DMS53 treated with DMSO at 0.1 percent for 48 hours (cell line): ENCODE measurements at regions not wholly inside any gene's neighbourhood (a gene's known extent, or its start where the extent isn't known, plus 50 kb on each side); places are given as distances from the start of the nearest gene placed in this dataset.

Experiments used
- DNase-seq: peaks from one replicate; lab custom pipeline; 2025; ENCODE audit not compliant: unreplicated experiment; lab: John Stamatoyannopoulos, UW

DNA sequence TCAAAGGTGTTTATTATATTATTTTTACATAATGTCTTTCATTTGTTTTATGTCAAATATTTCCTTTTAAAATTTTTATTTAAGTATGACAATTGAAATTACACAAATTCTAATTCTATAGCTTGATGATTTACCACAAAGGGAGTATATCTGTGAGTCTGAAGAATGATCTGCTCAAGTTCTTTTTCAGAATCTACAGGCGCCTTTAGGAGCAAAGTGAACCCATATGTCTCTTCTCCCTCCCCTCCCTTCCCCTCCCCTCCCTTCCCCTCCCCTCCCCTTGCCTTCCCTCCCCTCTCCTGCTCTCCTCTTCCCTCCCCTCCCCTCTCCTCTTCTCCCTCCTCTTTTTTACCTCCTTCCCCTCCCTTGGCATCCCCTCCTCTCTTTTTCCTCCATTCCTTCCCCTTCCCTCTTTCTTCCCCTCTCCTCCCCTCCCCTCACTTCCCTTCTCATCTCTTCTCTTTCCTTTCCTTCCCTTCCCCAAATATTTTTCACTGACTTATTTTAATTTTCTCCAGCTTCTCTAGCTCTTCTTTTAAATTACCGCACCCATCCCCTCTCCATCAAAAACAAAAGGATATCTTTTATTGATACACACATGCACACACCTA, 495.3 kb upstream of the PIK3R1 start:
- no peak for DNase-seq

DNA sequence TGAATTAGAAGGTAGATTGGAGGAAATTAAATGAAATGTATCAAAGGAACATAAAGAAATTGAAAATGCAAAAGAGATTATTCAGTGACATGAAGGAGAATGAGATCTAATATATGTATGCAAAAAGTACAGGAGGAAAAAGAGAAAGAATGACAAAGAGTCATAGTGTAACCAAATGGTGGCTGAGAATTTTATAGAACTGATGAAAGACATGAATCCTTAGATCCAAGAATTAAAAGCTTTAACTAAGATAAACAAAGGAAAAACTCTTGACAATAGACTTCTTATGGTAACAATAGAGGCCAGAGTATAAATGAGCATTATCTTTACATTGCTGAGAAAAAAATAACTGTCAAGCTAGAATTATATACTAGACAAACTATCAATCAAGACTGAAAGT, 505.4 kb upstream of the CD180 start:
- no peak for DNase-seq

DNA sequence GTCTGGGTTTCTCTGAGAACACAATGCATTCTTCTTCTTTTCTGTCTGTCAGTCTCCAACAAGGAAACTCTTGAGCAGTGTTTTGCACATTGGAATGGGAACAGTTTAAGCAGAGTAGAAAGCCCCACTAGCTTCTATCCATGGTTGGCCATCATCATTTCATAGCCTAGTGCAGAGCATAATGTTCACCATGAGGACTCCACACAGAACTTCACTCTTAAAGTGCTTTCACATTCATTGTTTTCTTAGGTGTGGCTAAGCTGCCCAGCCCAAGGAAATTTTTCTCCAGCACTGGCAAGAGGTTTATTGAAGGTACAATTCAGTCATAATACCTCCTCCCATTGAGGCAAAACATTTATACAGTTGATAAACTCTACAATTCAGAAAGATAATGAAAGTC, 503.0 kb upstream of the CD180 start:
- no peak for DNase-seq

DNA sequence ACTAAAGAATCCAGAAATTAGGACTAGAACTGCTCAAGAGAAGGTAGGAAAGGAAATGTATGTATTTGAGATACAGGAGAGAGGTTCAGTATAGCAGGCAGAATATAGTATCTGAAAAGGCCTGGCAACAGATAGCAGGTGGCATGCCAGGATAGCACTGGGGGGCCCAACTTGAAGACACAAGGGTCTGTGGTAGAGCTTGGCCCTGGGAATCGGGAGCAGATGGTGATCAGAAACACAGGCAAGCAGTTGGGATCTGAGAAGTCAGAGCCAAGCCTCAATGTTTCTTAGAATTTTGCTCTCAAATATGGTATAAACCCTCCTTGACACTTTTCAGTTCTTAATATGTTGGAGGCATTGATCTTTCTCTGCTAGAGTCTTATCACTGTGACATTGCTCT, 499.8 kb upstream of the CD180 start:
- DNase-seq = no peak

DNA sequence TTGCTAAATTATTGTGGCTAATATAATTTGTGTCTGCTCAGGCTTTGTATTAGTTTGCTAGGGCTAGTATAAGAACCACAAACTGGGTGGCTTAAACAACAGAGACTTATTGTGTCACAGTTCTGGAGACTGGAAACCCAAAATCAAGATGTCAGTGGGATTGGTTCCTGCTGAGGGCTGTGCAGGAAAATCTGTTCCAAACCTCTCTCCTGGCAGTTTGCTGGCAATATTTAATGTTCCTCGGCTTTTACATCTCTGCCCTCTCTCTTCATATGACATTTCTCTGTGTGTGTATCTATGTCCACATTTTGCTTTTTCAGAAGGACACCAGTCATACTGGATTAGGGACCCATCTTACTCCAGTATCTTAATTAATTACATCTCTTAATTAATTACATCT, 498.8 kb upstream of the CD180 start:
- no peak for DNase-seq

DNA sequence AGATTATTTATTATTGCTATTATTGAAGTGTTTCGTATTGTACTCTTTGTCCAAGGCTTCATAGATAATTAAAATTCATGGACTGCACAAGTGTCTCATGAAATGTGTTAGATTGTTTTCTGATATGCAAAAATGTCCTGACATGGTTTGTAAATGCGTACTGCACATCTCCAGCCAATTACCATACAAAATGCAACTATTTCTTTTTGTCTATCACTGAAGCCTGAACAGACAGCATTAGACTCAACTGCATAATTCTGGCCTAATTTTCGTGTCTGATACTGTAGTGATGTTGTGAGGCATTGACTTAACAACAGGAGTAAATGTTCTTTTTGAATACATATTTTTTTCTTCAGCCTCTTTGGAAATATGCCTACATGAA, 498.2 kb upstream of the CD180 start:
- DNase-seq = no peak

DNA sequence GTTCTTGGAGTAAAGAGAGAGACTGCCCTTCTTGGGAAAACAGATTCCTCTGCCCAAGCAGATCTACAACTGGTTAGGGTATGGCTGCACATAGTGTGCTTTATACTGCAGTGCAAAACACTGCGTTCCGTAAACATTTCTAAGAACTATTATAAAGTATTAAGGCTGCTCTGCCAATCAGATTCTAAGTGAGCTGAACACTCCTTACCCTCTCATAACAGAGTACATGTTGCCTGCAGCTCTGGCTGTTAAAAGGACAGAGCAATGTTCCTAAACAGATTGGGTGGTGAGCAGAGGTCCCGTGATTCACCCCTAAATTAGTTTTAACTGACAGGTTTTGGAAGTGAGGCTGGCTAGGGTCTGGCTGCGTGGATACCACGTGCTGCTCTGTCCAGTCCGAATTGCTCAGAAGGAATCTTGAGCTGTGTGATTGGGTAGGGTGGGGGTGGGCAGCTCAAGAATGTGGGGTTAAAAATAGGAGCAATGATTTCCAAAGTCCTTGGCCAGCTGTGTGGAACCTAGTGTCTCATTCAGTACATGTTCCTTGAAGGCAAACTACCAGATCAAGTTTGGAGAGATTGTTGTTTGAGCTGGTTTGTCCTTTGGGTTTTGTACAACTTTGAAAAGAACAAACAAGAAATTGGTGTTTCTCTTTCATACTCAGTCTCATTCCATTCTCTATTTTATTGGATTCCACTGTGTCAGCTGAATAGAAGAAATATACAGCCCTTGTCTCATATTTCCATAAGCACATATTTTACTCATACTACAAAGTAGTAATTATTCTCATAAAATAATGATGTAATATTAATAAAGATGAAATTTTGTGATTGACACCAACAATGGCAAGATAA, 497.6 kb upstream of the CD180 start:
- DNase-seq = no peak

DNA sequence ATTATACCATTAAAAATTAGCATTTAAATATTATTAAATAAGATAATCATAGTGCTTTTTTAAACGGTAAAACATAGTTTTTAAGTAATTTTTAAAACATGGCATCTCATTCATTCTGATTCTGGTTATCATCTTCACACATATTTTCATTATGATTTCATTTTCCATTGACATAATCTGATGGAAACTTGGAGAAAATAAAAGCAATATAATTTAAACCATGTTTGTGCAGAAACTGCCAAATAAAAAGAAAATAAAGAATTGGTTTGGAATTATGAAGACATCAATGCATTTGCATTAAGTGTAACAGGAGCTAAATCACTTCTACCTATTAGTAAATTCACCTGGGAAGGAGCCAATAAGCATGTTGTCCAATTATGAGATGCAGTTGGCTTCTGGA, 490.1 kb upstream of the CD180 start:
- DNase-seq = no peak

DNA sequence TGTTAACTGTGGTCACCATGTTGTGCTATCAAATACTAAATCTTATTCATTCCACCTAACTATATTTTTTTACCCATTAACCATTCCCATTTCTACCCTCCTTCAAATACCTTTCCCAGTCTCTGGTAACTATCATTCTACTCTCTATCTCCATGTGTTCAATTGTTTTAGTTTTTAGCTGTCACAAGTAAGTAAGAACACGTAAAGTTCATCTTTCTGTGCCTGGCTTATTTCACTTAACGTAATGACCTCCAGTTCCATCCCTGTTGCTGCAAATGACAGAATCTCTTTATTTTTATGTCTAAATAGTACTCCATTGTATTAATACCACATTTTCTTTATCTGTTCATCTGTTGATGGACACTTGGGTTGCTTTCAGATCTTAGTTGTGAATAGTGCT, 485.1 kb upstream of the CD180 start:
- DNase-seq = no peak

DNA sequence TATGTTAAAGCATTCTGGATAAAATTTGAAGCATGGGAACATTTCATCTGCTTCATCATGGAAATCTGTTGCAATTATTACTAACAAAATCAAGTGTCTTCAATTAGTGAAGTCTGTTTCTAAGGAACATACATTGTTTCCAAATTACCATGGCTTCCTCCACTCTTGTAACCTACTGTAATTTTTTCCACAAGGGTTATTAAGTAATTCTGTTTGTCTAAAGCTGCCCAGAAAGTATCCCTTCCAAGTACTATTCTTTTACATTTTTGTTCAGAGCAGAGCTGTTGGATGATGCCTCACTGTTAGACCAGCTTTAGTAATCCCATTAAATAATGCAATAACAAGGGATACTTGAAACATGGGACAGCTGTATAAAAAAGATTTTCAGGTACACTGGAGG, 483.5 kb upstream of the CD180 start:
- no peak for DNase-seq

DNA sequence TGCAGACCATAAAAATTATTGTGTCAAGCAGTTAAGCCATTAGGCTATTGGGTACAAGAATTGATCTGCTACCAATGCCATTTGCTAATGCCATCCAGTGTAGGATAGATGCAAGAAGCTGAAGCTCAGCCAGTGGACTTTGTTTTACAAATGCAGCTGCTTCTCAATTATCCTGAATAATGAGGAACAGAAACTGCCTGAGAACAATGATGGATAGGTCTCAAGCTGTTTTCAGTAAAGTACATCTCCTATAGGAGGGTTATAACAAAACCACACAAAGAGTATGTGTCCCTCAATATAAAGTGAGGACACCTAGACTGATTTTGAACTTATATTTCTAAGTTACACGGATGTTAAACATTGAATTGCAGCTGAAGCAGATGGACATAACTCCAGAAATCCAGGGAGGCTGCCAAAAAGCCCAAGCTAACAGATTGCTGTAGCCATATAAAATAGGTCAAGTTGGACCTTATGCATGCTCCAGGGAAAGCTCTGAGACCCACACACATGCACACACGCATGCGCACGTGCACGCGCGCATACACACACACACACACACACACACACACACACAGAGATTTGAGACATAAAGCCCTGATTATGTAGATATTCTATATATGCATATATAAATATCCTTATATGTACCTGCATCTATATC, 482.7 kb upstream of the CD180 start:
- no peak for DNase-seq

DNA sequence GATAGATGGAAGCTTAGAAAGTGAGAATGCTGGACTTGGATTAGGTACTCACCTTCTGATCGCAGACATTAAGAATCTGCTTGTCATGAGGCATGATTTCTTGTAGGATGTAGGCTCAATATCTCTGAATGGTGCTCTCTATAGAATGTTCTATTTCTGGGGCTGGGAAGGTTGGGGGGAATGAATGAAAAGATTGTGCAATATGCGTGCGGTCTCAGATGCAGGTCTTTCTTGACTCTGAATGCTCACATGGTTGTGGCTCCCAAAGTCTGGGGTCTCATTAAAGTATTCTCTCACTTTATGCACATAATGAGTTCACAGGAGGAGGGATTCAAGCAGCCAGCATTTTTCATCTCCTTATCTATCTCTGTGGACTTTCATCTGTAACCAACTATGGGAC, 482.0 kb upstream of the CD180 start:
- DNase-seq = no peak

DNA sequence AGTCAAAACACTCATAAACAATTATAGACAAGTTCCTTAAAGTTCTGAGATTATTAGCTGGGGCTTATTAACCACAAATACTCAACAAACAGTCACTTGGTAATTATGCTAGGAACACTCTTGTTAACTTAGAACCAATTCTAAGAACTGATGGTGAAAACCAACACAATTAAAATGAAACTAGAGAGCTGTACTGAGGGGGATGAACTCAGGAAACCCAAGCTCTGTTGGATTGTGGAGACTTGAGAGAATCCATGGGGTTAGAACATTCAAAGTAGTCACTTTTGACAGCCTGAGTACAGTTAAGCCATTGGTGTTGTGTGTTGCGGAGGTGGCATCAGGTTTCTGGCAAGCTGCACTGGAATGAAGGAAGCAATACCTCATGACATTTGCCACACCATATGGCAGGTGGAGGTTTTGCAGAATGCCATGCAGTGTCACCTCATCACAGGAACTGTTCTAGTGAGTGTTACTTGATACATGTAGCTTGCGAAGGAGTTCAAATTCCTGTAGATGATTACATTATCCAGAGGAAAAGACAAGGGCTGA, 480.9 kb upstream of the CD180 start:
- no peak for DNase-seq

DNA sequence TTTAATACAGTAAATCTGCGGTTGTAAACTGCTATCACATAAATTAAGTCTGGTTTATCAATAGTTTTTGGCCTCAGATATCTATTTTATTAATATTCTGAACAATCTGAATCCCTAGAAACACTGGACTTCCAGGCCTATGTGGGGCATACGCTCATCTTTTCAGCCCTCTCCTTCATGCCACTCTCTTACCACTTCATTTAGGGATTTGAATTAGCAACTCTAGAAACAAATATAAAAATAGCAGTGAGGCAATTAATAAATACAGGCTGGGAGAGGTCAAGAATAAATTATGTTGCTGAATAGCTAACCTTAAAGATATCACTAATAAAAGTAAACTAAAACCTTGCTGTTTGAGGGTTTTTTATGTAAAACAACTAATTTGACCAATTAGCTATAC, 480.3 kb upstream of the CD180 start:
- DNase-seq = no peak

DNA sequence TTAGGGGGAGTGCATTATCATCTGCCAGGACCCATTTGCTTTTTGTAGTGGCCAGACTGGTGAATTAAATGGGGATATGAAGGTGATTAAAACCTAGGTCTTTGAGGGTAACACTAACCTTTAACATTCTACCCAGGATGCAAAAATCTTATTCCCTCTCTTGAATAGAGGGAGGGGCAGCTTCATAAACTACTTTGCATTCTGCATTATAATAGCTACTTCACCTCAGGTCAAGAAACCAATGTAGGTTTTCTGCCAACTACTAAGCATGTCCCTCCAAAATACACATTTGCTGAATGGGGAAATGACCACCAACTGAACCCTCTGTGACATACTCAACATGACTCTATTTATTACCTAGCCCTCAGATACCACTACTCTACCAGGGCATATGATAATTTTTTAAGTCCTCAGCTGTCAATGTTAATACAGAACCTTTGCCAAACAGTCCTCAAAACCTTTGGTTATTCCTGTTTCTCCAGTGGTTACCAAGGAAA, 477.6 kb upstream of the CD180 start:
- DNase-seq = no peak

DNA sequence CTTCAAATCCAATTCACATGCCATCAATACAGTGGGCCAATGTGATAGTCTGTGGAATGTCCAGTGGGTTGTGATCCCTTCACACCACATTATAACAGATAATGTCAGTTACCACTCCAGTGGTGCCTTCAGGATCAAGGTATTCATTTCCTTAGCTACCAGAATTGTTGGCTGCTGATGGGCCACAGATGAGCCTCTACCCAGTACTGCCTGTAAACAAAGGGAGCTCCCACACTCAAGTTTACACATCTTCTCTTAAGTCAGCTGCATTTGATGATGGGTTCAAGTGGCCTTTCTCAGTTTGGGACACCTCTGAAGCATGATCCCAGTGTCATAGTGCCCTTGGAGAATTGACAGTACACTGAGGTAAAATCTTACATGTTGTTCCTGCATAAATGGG, 477.0 kb upstream of the CD180 start:
- DNase-seq = no peak

DNA sequence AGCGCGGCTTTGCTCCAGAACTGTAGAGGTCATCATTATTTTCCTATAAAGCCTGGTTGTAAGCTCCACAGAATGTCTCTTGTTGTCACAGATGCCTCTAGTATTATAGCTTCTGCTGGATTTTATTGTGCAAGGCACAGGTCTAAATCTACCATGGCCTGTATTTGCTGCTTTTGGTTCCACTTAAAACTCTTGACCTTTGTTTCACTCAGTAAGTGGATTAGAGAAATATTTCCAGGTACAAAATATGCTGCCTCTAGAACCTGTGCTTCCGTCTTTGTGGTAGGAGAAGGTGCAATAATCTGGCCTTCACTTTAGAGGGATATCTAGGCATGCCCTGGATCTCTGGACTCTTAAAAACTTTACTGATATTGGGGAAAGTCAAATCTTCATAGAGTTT, 476.6 kb upstream of the CD180 start:
- no peak for DNase-seq

DNA sequence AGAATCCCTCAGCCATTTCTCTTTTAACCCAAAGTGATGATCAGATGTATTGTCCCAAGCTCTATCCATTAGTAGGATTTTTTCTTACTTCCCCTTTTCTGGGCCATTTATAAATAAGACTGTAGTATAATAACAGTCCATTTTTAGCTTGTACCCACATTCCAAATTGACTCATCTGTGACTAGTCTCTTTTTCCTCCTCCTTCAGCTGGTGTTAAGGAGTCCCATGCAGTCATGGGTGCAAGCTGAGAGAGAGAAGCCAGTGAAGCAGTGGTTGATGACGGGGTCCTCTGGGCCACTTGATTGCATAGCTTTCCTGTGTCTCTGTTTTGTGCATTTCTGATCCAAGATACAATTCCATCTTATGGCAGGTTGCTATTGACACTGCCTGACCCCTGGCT, 476.0 kb upstream of the CD180 start:
- no peak for DNase-seq

DNA sequence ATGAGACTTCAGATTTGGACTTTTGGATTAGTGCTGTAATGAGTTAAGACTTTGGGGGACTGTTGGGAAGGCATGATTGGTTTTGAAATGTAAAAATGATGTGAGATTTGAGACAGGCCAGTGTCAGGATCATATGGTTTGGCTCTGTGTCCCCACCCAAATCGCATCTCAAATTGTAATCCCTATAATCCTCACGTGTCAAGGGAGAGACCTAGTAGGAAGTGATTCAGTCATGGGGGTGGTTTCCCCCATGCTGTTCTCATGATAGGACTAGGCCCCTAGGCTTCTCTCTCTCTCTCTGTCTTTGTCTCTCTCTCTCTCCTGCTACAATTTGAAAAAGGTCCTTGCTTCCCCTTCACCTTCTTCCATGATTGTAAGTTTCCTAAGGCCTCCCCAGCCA, 473.3 kb upstream of the CD180 start:
- no peak for DNase-seq

DNA sequence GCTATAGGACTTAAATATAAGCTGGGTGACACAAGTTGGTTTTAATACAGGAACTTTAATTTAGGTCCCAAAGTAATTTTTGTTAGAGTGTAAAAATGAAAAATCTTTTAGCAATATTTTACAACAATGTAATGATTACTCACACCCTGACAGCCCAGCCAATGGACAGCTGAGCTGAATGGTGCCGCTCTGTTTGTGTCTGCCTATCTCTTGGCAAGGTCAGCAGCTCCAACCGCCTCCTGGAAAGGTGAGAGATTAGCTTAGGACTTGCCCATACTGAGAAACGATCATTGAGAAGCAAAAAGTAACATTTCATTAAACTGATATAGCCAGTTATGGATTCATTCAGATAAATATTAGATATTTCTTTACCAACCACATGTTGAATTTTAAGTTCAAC, 463.6 kb upstream of the CD180 start:
- no peak for DNase-seq

DNA sequence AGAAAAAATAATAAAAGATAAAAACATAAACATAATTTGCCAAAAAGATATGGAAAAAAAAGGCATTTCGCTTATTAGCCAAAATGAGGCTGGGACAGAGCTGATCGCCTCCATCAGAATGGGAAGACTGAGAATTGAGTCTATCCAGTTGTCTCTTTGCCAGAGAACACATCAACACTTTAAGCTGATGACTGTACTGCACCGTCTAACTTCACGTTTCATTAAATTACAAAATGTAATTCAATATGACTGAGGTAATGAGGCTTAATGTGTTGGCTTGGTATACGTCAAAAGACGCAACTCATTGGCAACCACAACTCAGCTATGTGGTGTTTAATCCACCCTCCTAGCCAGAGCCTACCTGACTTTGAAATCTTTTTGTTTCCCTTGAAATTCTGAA, 462.7 kb upstream of the CD180 start:
- no peak for DNase-seq

DNA sequence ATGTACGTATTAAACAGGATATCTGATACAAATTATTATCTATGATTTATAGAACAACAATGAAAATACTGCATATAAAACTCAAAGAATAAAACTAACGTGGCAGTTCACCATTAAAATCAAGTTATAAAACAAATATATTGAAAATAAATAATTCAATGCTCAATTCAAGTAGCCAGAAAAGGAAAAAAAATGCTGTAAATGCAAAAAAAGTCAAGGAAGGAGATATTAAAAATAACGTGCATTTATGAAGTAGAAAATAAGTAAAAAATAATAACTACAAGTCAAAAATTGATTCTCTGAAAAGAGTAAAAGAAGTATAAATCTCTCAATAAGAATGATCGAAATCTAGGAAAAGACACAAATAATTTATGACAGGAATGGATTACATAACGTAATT, 460.5 kb upstream of the CD180 start:
- DNase-seq = no peak
